ENCODE measurements at regions not wholly inside any gene's neighbourhood (a gene's known extent, or its start where the extent isn't known, plus 50 kb on each side); places are given as distances from the start of the nearest gene placed in this dataset.
"Not testable (repeated sequence)": the region's sequence is repeated elsewhere in the genome, so short reads cannot be mapped to it uniquely, and the experiment has no call there.

- no peak for DNase-seq (ENCODE audit: low read depth in 2 of 2)
These were observed 105.7 kb upstream of the PPM1H start for GRCh38 chr12:63040526-63041220.

GRCh38 chr12:63038713-63039100 lies 103.8 kb upstream of the PPM1H start:
- DNase-seq (ENCODE audit: low read depth in 2 of 2): no peak

GRCh38 chr12:63037746-63038712 lies 103.1 kb upstream of the PPM1H start:
- DNase-seq (ENCODE audit: low read depth in 2 of 2): no peak

- DNase-seq (ENCODE audit: low read depth in 2 of 2): no peak
These were observed 102.0 kb upstream of the PPM1H start for GRCh38 chr12:63036974-63037335.

GRCh38 chr12:63036216-63036973 lies 101.4 kb upstream of the PPM1H start:
- DNase-seq (ENCODE audit: low read depth in 2 of 2): no peak

GRCh38 chr12:63034601-63035000 lies 99.7 kb upstream of the PPM1H start:
- DNase-seq (ENCODE audit: low read depth in 2 of 2): no peak

- DNase-seq (ENCODE audit: low read depth in 2 of 2): no peak
These were observed 94.7 kb upstream of the PPM1H start for GRCh38 chr12:63029676-63030075.

GRCh38 chr12:63028951-63029350 lies 94.0 kb upstream of the PPM1H start:
- DNase-seq (ENCODE audit: low read depth in 2 of 2): no peak

GRCh38 chr12:63025116-63025515 lies 90.2 kb upstream of the PPM1H start:
- no peak for DNase-seq (ENCODE audit: low read depth in 2 of 2)

GRCh38 chr12:63023926-63024325 lies 89.0 kb upstream of the PPM1H start:
- DNase-seq (ENCODE audit: low read depth in 2 of 2): no peak

- no peak for DNase-seq (ENCODE audit: low read depth in 2 of 2)
These were observed 86.2 kb upstream of the PPM1H start for GRCh38 chr12:63021116-63021515.

GRCh38 chr12:63020269-63020668 lies 85.3 kb upstream of the PPM1H start:
- no peak for DNase-seq (ENCODE audit: low read depth in 2 of 2)

GRCh38 chr12:63018273-63018672 lies 83.3 kb upstream of the PPM1H start:
- no peak for DNase-seq (ENCODE audit: low read depth in 2 of 2)

- DNase-seq (ENCODE audit: low read depth in 2 of 2): no peak
These were observed 78.4 kb upstream of the PPM1H start for GRCh38 chr12:63013302-63013701.

GRCh38 chr12:63010698-63011097 lies 75.7 kb upstream of the PPM1H start:
- DNase-seq (ENCODE audit: low read depth in 2 of 2): no peak

GRCh38 chr12:63008372-63008771 lies 73.4 kb upstream of the PPM1H start:
- no peak for DNase-seq (ENCODE audit: low read depth in 2 of 2)

GRCh38 chr12:63007726-63008125 lies 72.8 kb upstream of the PPM1H start:
- no peak for DNase-seq (ENCODE audit: low read depth in 2 of 2)

GRCh38 chr12:63006536-63006935 lies 71.6 kb upstream of the PPM1H start:
- DNase-seq (ENCODE audit: low read depth in 2 of 2): no peak

GRCh38 chr12:63005382-63005781 lies 70.4 kb upstream of the PPM1H start:
- no peak for DNase-seq (ENCODE audit: low read depth in 2 of 2)

GRCh38 chr12:63003223-63003819 lies 68.4 kb upstream of the PPM1H start:
- no peak for DNase-seq (ENCODE audit: low read depth in 2 of 2)

- not testable (repeated sequence) for DNase-seq (ENCODE audit: low read depth in 2 of 2)
These were observed 67.1 kb upstream of the PPM1H start for GRCh38 chr12:63002059-63002458.

- DNase-seq (ENCODE audit: low read depth in 2 of 2): no peak
These were observed 63.5 kb upstream of the PPM1H start for GRCh38 chr12:62998454-62998853.
